GM12892 (cell line): ENCODE measurements at regions not wholly inside any gene's neighbourhood (a gene's known extent, or its start where the extent isn't known, plus 50 kb on each side); places are given as distances from the start of the nearest gene placed in this dataset.

Experiments
- DNase-seq: peaks from one replicate; pipeline ENCODE4 v3.0.0; 2011; ENCODE audit not compliant: insufficient read length
- FAIRE-seq: peaks from 2 replicates; lab custom pipeline; 2011; peaks lifted over from hg19 to GRCh38; lab: Jason Lieb, UNC
- POLR2A ChIP-seq: IDR thresholded peaks from 2 replicates; pipeline ENCODE4 v1.6.1; 2011; ENCODE audit warnings: low read depth, low read length, control low read depth
- POLR2AphosphoS5 ChIP-seq: IDR thresholded peaks from 2 replicates; pipeline ENCODE4 v1.6.1; 2011; ENCODE audit warnings: low read depth, low read length, control low read depth
- TAF1 ChIP-seq: IDR thresholded peaks from 2 replicates; pipeline ENCODE4 v1.6.1; 2011; ENCODE audit warnings: low read depth, mild to moderate bottlenecking, control low read depth, low read length, borderline replicate concordance

DNA sequence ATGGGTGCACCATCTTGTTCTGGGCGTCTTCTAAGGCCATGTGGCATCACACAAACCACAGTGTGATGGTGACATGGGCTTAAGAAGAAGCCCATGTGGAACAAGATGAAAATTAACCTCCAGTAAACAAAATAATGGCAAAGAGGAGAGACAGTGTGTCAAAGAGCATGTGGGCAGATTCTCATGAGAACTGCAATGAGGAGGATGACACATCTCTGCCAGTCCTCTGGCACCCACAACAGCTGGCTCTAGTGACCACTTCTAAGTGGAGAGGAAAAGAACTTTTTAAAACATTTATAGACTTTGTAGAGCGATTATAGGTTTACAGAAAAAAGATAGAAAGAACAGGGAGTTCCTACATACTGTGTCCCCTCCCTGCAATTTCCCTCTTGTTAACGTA is 401.4 kb downstream of the ATP23 start:
- FAIRE-seq: no peak

DNA sequence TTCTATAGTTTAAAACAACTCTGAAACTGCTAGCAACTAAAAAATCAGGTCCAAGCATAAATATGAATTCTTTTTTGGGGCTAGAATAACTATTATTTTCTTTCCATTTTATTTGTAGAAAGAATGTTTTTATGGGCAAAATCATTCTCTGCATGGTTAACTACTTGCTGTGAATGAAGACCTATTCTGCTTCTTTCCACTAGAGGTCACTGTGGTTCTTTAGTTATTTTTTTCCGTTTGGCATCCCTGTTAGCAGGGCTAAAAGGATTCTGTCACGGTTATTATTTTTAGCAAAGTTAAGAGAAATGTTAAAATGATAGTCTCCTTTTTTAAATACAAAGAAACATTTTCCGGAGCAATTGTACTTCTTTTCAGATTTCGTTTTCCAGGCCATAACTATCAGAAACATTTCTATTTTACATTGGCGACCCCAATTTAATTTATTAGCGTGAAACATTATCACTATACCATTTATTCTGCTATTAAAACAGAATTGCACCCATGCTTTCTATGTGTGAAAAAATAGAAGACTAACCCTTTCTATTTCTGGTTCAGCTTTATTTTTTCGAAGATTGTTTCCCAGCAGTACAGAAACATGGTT is 404.8 kb downstream of the ATP23 start:
- TF ChIP-seq TAF1: no peak
- TF ChIP-seq POLR2A: no peak
- TF ChIP-seq POLR2AphosphoS5: no peak
- FAIRE-seq (peak; percentile 56), DNase-seq (peak; percentile 6)

More for the DNA sequence above, 401.4 kb downstream of the ATP23 start:
- DNase-seq: no peak
- TF ChIP-seq POLR2AphosphoS5 (no peak), TAF1 (no peak), POLR2A (no peak)

DNA sequence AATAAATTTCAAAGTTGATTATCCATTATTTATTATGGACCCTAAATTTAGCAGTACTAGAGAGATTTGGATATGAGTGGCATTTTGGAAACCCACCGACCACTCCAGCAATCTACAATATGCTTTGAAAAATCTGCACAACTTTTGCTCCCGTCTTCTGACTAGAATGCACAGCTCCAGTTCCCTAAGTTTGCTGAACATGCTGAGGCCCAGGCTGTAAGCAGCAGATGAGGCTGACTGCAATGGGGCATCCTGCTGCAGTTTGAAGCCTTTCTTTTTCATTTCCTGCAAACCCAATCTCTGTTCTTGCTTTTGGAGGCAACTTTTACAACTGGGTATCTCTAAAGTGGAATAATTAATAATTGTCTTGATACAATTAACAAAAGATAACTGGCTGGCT is 405.8 kb downstream of the ATP23 start:
- no peak for DNase-seq
- no peak for FAIRE-seq
- TF ChIP-seq POLR2AphosphoS5 (no peak), POLR2A (no peak)

DNA sequence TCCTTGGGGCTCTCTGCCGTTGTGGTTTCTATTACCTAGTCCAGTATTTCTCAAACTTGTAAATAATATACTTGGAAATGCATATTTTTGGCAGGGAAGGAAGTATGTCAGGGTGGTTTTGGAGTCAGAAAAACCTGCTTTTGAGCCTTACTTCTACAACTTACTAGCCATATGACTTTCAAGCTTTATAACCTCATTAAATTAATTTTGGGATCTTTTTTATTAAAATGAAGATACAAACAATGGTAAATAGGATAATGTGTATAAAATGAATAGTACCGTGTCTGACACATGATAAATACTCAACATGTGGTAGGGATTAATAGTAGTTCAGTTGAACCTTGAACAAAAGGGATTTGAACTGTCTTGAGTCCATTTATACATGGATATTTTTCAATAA is 406.3 kb downstream of the ATP23 start:
- DNase-seq (no peak), FAIRE-seq (no peak)
- TF ChIP-seq POLR2AphosphoS5 (no peak), TAF1 (no peak), POLR2A (no peak)

DNA sequence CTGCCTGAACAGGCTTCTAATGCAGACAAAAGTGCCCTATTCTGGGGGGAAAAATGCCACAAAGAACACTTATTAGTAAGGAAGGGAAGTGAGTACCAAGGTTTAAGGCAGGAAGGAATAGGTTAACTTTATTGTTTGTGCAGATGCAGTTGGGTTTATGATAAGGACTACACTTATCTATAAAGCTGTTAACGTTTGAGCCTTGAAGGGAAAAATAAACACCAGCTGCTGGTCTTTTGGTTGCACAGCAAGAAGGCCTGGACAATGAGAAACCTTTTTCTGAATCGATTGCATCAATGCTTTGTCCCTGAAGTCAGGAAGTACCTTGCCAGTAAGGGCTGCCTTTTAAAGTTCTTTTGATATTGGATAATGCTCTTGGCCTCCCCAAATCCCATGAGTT is 407.8 kb downstream of the ATP23 start:
- FAIRE-seq (no peak), DNase-seq (no peak)
- TF ChIP-seq POLR2AphosphoS5: no peak
- no peak for TF ChIP-seq TAF1
- no peak for TF ChIP-seq POLR2A

DNA sequence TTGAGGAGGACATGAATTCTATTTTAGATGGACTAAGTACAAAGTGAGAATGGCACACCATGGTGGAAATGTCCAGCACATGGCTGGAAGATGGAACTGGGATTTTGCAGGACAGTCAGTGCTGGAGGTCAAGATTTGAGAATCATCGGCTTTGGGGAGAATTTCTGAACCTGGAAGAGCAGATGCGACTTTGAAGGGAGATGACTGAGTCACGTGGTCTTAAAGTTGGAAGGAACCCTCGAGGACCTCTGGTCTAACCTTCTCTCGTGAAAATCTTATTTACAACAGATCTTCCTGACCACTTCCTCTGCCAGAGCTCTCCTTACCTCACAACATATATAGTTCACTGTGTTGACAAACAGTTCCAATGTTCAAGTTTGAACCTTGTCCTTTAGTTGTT is 415.4 kb downstream of the ATP23 start:
- TF ChIP-seq TAF1: no peak
- TF ChIP-seq POLR2A: no peak
- TF ChIP-seq POLR2AphosphoS5: no peak

DNA sequence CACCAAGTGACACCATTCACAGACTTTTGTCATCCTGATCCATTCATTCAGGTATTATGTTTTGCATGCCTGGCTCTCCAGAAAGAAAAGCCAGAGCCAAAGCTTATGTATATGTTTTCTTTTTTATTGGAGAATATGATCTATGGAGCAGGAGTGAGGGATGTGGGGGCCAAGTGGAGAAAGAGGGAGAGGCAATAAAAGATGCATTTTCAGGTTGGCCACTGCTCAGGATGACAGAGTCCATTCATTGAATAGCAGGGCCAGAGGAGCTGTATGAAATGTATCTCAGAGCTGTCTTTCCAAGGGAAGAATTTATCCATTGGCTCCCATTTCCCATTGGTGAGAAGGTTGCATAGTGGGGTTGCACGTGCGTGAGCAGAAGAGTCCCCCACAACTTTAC is 416.1 kb downstream of the ATP23 start:
- TF ChIP-seq POLR2A (no peak), TAF1 (no peak), POLR2AphosphoS5 (no peak)
- DNase-seq (no peak), FAIRE-seq (no peak)

More for the DNA sequence above, 415.4 kb downstream of the ATP23 start:
- DNase-seq (no peak), FAIRE-seq (no peak)

DNA sequence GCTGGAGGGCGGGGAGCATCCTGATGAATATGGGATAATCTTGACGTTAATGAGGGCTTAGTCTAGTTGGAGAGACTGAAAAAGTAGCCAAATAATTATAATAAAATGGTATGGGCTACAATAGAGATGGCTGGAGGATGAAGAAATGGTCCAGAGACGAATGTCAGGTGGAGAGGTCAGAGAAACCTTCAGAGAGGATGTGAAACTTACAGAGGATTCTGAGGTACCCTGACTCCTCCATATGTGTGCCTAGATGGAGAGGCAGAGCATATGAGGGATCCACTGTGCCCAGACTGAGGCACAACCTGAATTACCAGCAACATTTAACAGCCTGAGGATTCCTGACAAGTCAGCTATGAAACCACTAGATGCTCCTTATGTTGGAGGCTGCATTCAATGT is 417.0 kb downstream of the ATP23 start:
- TF ChIP-seq POLR2AphosphoS5: no peak
- TF ChIP-seq TAF1: no peak
- no peak for TF ChIP-seq POLR2A
- FAIRE-seq (no peak), DNase-seq (no peak)

DNA sequence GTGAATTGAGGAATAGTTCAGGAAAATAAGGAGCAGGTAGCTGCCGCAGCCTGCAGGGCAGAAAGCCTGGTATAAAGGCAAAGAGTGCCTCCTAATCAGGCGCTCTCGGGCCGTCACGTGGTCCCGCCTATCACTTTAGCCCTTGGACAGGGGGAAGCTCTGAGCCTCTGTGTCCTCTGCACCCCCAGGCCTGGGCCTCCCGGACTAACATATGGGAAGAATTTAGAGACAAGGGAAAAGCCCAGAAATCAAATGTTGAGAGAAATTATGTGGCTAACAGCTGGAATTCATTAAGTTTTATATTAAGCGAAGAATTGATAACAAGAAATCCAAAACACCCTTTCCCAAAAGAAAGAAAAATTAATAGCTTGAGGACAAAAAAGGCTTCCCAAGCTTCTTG is 417.7 kb downstream of the ATP23 start:
- FAIRE-seq: no peak
- no peak for TF ChIP-seq TAF1
- TF ChIP-seq POLR2AphosphoS5: no peak
- no peak for TF ChIP-seq POLR2A
- no peak for DNase-seq

DNA sequence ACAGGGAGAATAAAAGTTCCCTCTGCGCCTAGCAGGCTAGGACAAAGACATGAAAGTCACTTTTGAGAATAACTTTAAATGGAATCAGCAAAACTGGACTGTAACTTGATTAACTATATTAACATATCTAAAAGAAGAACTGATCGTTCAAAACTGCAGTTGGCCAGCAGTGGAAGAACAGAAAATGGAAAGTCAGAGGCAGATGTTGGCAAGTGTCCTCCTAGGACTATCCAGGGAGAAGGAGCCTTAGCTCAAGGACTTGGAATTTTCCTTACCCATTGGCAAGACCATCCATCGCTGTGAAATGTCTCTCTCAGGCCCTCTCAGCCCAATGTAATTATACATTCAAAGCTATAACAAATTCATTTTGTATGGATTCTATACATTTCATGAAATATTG is 419.7 kb downstream of the ATP23 start:
- FAIRE-seq: no peak
- DNase-seq: no peak
- TF ChIP-seq POLR2A: no peak
- TF ChIP-seq TAF1: no peak
- TF ChIP-seq POLR2AphosphoS5: no peak

DNA sequence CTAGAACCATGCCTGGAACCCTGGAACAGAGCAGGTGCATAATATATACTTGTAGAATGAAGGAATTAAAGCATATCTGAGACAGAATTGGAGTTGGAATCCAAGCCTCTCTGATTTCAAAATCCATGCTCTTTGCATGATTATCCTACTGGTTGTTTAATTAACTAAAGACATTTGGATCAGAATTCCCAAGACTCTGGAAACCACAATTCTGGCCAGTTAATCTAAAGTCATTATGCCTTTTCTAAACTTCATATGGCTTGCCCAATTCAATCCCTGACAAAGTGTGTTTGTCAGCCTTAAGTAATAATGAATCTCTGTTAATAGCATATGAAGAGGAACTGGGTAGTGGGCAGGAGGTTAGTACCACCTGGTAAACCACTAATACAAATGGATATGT is 422.6 kb downstream of the ATP23 start:
- DNase-seq (no peak), FAIRE-seq (no peak)
- TF ChIP-seq TAF1 (no peak), POLR2AphosphoS5 (no peak), POLR2A (no peak)

DNA sequence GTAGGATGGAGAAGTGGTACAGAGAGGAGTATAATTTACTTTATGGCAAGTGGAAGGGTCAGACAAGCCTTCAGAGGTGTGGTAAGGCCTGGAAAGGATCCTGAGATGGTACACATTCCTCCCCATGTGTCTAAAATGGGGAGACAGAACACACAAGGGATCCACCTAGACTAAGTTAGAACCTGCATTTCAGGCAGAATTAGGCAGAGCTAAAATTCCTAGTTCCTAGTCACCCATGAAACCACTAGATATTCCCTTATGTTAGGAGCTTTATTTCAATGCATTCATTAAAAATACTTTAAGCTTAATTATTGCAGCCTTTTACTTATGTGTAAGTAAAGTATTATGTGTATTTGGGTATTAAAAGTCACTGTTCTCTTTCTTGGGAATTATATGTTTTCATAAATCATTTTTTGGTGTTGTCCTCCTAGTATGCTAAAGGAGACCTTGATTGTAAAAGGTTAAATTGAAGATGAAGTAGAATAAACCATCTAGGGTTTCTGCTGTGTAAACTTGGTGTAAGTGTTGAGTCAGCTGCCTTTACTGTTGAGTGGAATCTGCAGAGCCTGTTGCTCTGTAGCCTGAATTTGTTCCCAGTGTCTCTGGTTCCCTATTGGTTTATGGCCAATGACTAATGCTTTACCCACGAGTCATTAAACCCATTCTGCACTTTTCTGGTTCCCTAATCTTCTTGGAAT is 423.2 kb downstream of the ATP23 start:
- FAIRE-seq (no peak), DNase-seq (no peak)
- TF ChIP-seq POLR2A (no peak), POLR2AphosphoS5 (no peak), TAF1 (no peak)
